Effector CD8-positive, alpha-beta T cell (primary cell): ENCODE measurements at regions not wholly inside any gene's neighbourhood (a gene's known extent, or its start where the extent isn't known, plus 50 kb on each side); places are given as distances from the start of the nearest gene placed in this dataset.

Source experiments
- DNase-seq: peaks from one replicate; lab custom pipeline; 2025; lab: John Stamatoyannopoulos, UW

DNA sequence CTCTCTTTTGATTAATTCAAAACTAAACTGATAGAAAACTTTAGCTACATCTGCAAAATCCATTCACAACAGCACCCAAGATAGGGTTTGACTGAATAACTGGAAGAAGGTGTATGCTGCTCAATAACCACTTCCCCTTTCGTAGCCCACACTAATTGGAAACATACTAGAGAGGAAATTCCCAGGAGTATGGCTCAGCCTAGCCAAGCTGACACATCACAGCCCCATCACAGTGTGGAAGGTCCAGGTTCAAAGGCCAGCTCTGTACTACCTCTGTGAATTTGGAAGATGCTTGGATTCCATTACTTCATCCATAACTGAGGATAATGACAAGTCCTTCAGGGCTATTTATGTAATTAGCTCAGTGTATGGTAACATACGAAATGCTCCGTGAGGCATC, 185.4 kb downstream of the FBXO15 start:
- no peak for DNase-seq

DNA sequence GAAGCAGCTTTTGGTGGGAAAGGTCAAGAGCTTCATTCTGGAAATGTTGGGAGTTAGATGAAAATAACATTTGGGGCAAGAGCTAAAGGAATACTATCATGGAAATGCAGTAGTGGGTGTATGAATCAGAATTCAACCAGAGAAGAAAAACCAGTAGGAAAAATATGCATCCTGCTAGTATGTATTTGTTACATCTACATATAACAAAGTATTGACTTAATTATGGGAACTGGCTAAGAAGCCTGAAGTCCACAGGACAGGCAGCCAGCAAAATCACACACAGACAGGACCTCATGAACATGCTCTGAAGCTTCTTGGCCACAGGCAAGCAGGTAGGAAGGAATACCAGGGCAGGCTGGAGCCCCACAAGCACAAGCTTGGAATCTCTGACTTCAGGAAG, 185.8 kb downstream of the FBXO15 start:
- no peak for DNase-seq

DNA sequence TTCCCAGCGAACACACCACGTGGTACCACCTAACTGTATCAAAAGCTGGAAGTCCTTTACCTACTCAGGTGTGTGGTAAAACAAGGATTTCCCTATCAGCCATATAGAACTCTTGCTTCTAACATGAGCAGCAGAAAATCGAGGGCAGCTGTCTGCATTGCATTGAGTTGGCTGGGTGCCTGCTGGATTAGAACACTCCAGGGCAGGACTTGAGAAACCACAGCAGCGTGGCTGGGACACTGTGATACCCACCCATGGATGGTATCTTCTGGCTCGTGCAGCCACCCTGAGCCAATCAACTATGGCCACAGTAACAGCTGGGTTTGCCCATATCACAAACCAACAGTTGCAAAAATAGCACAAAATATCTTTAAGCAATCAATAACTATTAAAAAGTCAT, 188.3 kb downstream of the FBXO15 start:
- no peak for DNase-seq

DNA sequence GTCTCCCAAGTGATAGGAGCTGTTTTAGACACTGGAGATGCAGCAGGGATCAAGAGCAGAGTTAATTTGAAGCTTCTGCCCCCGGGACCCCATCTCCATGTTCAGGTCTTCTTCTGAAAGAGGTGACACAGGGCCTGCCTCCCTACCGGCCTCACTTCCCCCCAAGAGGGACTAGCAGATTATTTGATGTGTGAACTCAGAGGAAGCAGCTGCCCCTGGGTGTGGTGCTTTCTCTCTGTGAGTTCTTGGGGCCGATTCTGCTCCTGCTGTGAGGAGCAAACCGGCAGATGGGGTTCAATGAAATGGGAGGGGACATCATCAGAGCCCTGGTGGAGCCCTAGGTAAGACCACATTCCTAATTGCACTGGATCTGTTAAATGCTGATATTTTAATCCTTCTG, 193.4 kb downstream of the FBXO15 start:
- no peak for DNase-seq

DNA sequence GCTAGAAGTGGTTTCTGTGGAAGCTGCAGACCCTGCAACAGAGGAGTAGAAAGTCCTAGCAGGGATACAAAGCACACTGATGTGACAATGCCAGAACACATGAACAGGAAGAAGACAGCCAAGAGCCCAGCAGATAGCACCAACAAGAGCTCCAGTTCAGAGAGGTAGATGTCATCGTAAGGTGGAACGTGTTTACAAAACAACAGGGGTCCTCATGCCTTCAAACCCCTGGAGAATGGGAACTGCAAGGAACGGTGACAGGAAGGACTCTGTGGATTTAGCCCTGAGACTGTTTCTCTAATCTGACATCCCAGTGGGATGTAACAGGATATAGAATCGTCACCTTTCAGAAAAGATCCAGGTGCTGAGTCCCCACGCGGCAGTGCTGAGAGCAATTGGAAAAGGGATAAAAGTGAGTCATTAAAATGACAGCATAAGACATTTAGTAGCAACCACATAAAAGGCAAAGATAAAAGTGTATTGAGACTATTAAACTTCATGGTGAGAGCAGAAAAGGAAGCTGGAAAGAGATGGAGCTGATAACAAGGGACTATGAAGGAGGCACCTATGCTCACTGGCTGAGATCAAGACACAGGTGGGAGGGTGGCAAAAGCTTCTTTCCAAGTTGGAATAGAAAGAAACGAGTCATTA, 195.2 kb downstream of the FBXO15 start:
- no peak for DNase-seq

DNA sequence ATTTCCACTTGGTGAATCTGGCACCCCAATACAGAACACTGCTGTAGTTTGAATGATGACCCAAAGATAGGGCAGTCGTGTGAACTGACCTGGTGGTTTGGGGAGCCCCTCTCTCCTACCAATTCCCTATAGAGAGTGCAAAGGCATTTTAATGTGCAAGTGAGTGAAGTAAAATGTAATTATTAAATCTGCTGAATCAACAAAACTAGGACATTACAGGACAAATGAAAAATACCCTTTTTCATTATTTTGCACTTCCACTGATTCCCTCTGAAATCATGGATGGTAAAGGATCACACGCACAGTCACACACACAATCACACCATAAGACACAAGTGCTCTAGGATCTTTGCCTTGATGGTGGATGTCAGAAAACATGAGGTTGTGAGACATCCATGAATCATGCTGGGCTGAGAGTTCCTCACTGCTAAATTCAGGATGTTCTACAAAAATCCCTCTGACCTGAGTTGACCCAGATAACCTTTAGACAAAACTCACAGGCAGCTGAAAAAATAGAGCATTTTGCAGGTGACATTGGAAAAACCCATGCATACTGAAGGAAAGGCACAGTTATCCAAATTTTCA, 197.4 kb downstream of the FBXO15 start:
- no peak for DNase-seq

DNA sequence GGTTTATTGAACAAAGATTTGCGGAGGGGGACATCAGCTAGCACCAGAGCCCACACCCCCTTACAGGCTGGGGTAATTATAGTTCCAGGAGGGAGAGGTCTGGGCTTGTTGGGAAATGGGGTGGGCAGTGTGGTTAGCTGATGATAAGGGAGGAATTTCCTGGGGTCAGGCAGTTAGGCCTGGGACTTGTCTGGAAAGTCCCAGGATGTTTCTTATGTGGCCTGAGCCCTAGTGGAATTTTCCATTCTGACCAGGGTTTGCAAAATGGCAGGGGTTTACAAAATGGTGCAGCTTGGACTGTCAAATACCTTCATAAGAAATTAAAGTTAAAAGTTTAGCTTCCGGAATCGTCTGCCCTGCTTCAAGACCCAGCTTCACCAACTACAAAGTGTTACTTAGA, 199.1 kb downstream of the FBXO15 start:
- DNase-seq, result no peak

DNA sequence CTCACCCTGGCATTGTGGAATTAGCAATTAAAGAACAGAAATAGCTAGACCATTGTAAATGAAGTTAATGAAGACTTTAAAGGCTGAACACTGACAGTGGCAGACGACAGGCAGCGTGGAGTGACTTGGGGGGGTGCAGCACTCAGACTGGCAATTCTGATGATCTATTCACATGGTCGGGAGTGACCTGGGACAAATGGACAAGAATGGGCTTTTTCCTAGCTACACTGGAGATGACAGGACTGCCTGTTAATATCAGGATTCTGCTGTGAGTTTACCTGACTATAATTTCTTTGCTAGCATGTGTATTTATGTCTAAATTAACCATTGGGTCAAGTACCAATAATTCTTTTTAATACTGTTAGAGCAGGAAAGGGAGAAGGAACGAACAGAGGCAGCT, 199.6 kb downstream of the FBXO15 start:
- DNase-seq, result no peak

DNA sequence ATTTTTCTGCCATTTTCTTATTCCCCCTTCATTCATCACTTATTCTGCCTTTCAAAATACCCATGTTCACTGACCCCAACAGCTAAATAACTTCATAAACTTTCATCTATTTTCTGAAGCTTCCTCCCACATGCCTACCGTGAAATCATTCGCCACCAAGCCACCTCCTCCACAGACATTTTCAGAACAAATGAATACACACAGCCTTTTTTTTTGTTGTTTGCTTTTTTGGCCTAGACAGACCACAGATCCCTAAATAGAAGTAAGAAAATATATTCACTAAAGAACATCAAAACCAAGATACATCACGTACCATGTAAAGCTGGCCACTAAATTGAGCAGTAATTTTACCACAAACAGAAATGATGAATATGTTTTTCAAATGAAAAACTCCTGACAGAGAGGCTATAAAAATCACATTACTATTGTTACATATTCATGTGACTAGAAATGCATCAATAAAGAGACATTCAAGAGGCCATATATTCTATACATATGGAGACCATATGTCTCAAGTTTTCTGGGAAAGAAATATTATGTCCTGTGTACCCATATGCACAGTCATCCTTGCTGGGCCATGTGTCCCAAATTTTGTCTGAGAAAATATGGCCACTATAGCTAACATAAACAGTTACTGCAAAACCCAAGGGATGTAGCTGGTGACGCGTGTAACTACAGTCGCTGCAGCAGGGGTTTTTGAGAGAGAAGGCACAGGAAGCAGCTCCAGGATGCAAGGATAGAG, 200.3 kb downstream of the FBXO15 start:
- no peak for DNase-seq

DNA sequence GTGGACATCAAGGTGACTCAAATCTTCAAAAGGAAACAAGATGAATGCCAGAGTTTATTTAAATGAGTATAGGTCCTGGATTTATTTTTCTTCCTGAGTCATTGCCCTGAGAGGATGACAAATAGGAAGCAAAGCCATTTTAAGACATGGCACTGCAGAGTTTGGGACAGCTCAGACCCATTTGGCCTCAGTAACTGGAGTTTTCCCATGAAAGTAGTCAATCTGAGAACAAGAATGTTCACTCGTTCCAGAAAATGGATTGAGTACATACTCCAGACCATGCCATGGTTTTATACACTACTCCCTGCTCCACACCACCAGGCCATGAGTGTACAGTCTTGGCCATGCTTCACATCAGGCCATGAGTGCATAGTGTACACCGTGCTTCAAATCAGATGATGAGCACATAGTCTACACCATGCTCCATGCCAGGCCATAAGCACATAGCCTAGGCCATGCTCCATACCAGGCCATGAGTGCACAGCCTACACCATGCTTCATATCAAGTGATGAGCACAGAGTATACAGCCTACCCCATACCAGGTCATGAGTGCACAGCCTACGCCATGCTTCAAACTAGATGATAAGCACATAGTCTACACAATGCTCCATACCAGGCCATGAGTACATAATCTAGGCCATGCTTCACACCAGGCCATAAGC, 202.4 kb downstream of the FBXO15 start:
- no peak for DNase-seq

DNA sequence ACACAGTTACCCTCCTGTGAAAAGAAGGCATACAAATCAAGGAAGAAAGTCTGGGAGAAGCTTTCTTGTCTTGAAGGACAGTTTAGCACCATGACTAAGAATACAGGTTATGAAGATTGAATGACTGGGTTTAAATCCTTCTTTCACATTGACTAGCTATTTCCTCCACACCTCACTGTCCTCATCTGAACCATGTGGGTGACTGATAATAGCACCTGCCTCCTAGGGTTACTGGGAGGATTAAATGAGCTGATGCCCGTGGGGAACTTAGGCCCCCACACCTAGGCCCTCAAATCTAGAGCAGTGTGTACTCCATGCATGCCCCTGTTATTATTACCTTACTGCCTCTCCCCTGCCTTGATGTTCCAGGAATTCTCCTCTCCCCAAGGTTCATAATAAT, 202.9 kb downstream of the FBXO15 start:
- DNase-seq, result no peak

DNA sequence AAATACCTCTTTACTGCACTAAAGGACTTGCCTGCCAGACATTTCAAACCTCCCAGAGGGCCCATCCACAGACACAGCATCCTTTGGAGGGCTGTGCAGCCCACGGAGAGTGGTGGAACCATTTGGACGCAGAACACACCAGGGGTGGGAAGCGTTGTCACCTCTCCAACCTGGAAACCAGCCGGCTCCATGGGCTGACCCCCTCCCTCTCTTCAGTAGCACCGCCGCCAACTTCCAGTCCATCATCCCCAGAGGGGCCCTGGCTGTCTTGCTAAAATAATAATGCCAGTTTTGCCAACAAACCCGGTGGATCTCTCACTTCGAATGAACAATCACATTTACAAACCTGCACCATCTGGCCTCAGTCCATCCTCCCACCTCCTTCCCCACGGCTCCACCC, 203.9 kb downstream of the FBXO15 start:
- DNase-seq, result no peak

DNA sequence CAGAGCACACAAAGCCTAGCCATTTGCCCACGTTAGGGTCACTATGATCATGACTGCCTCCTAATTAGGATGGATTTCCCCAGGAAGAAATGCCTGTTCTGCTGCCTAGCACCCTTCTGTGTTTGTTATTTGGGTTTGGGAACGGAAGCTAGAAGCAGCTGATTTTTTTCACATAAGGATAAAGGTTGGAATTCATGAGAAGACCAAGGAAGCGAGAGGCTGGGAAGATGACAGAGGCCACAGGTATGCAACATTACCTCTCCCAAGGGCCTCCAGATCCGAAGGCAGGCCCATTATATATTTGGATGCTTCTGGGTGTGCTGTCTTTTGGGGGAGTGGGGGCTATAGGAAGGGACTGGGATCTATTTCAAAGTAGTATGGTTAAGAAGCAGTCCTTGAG, 204.7 kb downstream of the FBXO15 start:
- DNase-seq, result no peak

DNA sequence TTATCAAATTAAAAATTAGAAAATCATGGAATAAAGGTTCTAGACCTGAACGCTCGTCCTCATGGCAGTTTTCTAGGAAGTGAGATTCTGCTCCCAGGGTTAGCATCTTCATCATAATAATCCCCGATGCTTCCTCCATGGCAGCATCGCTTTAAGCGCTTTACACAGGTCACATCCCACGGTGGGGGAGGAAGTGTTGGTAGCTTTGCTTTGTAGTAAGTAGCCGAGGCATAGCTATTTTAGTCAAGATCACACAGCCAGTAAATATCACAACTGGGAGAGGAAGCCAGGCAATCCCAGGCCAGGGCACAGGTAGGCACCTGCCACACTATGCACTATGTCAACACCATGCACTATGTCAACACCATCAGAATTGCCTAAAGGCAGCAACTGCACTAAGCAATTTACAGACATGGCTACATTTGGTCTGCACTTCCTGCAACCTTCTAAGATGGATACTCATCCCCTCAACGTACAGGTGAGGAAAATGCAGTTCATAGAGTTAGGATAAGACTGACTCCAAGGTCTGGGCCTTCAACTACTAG, 205.5 kb downstream of the FBXO15 start:
- no peak for DNase-seq

DNA sequence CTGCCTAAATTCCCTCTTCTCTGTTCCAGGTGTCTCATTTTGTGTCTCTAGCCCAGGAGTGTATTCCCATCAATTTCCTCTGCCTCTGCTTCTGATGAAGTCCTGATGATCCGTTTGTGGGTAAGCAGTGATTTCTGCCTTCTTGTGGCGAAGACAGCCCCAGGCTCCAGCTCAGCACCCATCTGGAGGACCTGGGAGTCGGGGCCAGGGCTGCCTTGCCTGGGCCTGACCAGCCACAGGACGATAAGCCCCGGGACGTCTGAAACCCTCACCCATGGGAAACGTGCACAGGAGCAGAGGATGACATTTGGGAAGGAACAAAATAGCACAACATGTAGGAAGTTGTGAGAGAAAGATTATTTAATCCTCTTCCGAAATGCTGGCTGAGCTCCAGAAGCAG, 206.9 kb downstream of the FBXO15 start:
- no peak for DNase-seq

DNA sequence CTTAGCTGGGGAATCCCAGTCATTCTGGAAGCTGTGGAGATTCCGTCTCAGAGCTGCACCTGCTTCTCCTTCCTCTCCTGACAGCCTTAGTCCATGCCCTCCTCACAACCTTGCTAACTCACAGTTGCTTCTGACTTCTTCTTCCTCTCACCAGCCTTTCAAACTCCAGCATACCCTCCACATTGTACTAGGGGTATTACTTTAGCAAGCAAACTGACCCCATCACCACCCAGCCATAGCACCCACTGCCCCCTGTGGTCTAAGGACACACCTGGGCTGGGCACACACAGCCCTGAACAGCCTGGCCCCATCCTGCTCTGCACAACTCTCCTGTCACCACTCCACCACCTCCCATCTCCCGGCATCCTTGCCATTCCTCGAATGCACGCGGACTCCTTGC, 208.2 kb downstream of the FBXO15 start:
- DNase-seq, result no peak

DNA sequence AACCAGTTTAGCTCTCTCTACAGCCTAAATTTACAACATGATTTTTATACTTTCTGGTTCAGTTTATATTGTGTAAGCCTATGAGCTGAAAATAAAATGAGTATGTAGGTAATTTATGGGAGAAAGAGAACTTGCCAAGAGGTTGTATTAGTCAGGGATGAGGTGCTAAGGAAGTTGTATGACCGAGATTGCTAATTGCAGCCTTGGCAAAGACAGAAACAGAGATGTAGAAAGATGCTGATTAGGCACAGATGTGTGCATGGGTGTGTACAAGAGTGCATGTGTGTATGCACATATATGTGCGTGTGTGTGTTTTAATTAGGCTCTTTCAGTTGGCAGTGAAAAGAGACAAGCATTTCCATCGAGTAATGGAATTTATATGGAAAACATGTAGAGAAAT, 213.9 kb downstream of the FBXO15 start:
- no peak for DNase-seq

DNA sequence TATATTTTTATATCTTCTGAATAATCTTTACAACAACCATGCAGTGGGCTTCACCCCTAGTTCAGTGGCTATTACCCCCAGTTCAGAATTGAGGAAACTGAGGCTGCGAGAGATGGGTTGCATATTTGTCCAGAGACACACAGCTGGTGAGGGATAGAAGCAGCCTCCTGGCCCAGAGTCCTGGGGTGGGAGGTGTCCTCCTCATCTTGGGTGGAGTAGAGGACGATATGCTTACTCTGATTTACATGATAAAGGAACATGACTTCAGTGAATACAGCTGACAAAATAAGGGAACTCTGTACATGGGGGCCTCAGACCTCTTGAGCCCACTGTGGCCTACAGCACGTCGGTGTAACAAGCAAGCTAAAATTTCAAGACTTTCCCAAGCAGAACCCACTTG, 214.7 kb downstream of the FBXO15 start:
- no peak for DNase-seq

DNA sequence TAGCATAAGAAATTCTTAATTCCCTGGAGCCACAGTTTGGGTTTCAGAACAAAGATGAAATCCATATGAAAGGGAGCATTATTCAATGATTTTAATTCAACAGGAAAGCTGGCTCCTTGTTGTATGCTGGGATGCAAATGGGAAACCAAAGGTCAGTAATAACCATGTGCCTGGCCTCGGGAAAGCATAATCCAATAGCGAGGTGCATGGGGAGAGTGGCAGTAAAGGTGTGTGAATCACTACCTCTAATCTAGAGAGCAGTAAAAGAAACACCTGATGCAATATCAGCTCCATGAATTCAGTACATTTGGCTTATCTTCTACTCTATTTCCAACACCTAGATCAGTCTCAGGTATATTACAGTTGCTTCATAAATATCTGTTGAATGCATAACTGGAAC, 220.1 kb downstream of the FBXO15 start:
- no peak for DNase-seq

DNA sequence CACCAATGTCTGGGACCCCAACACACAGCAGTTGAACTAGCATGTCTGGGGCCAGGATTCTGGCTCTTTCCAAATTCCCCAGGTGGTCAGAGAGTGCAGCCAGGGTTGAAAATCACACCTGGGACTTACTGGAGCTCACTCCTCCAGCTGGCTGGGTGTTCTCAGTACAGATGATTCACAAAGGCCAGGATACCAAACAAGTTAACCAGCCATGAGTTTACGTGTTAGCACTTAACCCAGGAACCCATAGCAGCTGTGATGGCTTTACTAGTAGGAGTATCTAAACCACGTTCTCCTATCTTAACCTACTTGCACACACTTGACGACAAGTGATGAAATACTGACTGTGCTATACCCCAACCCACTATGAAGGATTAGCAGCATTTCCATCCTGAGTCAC, 222.8 kb downstream of the FBXO15 start:
- DNase-seq, result no peak

DNA sequence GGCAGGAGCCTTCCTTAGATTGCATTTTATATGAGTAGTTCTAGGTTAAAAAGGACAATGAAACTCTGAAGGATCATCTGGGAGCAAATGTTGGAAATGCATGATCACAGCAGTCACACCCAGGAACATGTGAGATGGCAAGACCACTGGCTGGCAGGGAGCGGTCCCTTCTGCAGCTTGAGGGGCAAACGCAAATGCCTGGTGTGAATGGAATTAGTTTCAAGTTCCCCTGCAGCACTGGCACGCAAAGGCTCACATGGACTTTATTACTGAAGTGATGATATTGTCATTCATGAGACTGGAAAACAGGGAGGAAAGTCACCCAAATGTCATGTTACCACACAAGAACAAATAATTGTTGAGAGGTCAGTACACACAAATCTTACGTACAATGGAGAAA, 223.3 kb downstream of the FBXO15 start:
- no peak for DNase-seq

DNA sequence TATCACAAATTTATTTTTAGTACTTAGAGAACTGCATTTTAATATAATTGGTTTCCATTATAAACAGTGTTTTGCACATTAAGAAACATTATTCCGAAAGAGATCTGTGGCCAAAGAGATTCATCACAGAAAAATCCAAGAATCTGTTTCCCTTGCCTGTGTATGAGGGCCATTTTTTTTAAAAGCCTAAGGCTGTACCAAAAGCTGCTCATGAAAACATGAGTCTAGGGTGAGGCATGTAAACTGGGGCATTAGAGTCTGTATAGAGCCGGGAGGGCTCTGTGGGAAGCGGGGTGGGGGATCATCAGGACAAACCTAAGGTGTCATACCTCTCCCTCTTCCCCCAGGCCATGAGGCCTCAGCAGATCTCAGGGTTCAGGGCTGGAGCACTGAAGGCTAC, 223.8 kb downstream of the FBXO15 start:
- no peak for DNase-seq

DNA sequence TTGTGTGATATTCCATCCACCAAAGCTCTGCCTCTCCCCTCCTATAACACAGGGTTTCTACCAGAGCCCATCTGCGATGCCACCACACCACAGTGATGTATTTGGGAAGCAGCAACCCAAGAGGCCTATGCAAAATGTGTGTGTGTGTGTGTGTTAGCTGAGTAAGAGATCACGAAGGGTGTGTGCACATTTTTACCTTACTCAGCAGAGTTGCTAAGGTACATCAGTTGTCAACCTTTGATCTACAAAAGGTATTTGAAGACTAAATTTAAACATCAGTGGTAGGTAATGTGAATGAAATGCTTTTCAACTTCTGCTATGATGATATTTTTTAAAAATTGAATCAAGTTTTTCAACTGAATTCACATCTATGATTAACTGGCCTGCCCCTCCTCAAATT, 227.6 kb downstream of the FBXO15 start:
- DNase-seq, result no peak
